ENCODE measurements at regions not wholly inside any gene's neighbourhood (a gene's known extent, or its start where the extent isn't known, plus 50 kb on each side); places are given as distances from the start of the nearest gene placed in this dataset.

GRCh38 chr21:36551321-36551720 is 71.4 kb upstream of the CLDN14 start:
- Histone ChIP-seq H3K79me2 (ENCODE audit: control insufficient read depth, low read length) (no peaks in the 10 kb centered on the region), H3K4me1 (ENCODE audit: control insufficient read depth, low read length) (no peaks in the 10 kb centered on the region), H3K27me3 (ENCODE audit: control insufficient read depth, low read length) (peaks cover under 1% of the 10 kb centered on the region; the same call in 1 of the 2 replicates), H3K4me3 (ENCODE audit: low read length) (no peak overlapping the region), H3K9me3 (ENCODE audit: control insufficient read depth, insufficient read depth, low read length) (no peaks in the 10 kb centered on the region), H3K4me2 (ENCODE audit: low read length) (no peak overlapping the region), H4K20me1 (ENCODE audit: control insufficient read depth, insufficient read depth, low read depth, low read length) (no peaks in the 10 kb centered on the region), H3K9me2 (replicated peaks; ENCODE audit: control insufficient read depth, low read length) (no peaks in the 10 kb centered on the region), H3F3A (ENCODE audit: control insufficient read depth, insufficient read depth) (no peaks in the 10 kb centered on the region), H3K27ac (ENCODE audit: low read depth, low read length) (no peak overlapping the region), H3K36me3 (ENCODE audit: control insufficient read depth, low read length) (no peaks in the 10 kb centered on the region)
- no peak for TF ChIP-seq EZH2phosphoT487 (IDR thresholded peaks at IDR 0.05; ENCODE audit: borderline replicate concordance, low read length)
- no peak for TF ChIP-seq CTCF (IDR thresholded peaks at IDR 0.05; ENCODE audit: low read depth, low read length, poor library complexity, severe bottlenecking)

- no peak overlapping the region for H3K4me2 ChIP-seq (ENCODE audit: low read length)
Observed at GRCh38 chr21:36551731-36552433, 72.0 kb upstream of the CLDN14 start.

GRCh38 chr21:36552434-36552785 is 72.5 kb upstream of the CLDN14 start:
- H3K79me2 ChIP-seq (ENCODE audit: control insufficient read depth, low read length), result no peaks in the 10 kb centered on the region
- no peak for TF ChIP-seq EZH2phosphoT487 (IDR thresholded peaks at IDR 0.05; ENCODE audit: borderline replicate concordance, low read length)
- no peak for TF ChIP-seq CTCF (IDR thresholded peaks at IDR 0.05; ENCODE audit: low read depth, low read length, poor library complexity, severe bottlenecking)
- no peaks in the 10 kb centered on the region for H3K4me1 ChIP-seq (ENCODE audit: control insufficient read depth, low read length)
- H4K20me1 ChIP-seq (ENCODE audit: control insufficient read depth, insufficient read depth, low read depth, low read length), result no peaks in the 10 kb centered on the region
- no peaks in the 10 kb centered on the region for H3K36me3 ChIP-seq (ENCODE audit: control insufficient read depth, low read length)
- H3K9me2 ChIP-seq (replicated peaks; ENCODE audit: control insufficient read depth, low read length), result no peaks in the 10 kb centered on the region
- H3K27ac ChIP-seq (ENCODE audit: low read depth, low read length), result no peak overlapping the region
- no peaks in the 10 kb centered on the region for H3F3A ChIP-seq (ENCODE audit: control insufficient read depth, insufficient read depth)
- no peaks in the 10 kb centered on the region for H3K27me3 ChIP-seq (ENCODE audit: control insufficient read depth, low read length)
- no peak overlapping the region for H3K4me3 ChIP-seq (ENCODE audit: low read length)
- no peak overlapping the region for H3K4me2 ChIP-seq (ENCODE audit: low read length)
- no peaks in the 10 kb centered on the region for H3K9me3 ChIP-seq (ENCODE audit: control insufficient read depth, insufficient read depth, low read length)

More at GRCh38 chr21:36551731-36552433, 72.0 kb upstream of the CLDN14 start:
- Histone ChIP-seq H3K27ac (ENCODE audit: low read depth, low read length) (no peak overlapping the region), H3K4me1 (ENCODE audit: control insufficient read depth, low read length) (no peaks in the 10 kb centered on the region), H3K79me2 (ENCODE audit: control insufficient read depth, low read length) (no peaks in the 10 kb centered on the region), H4K20me1 (ENCODE audit: control insufficient read depth, insufficient read depth, low read depth, low read length) (no peaks in the 10 kb centered on the region), H3K36me3 (ENCODE audit: control insufficient read depth, low read length) (no peaks in the 10 kb centered on the region), H3K27me3 (ENCODE audit: control insufficient read depth, low read length) (no peaks in the 10 kb centered on the region), H3F3A (ENCODE audit: control insufficient read depth, insufficient read depth) (no peaks in the 10 kb centered on the region), H3K9me2 (replicated peaks; ENCODE audit: control insufficient read depth, low read length) (no peaks in the 10 kb centered on the region), H3K9me3 (ENCODE audit: control insufficient read depth, insufficient read depth, low read length) (no peaks in the 10 kb centered on the region), H3K4me3 (ENCODE audit: low read length) (no peak overlapping the region)
- no peak for TF ChIP-seq EZH2phosphoT487 (IDR thresholded peaks at IDR 0.05; ENCODE audit: borderline replicate concordance, low read length)
- TF ChIP-seq CTCF (IDR thresholded peaks at IDR 0.05; ENCODE audit: low read depth, low read length, poor library complexity, severe bottlenecking), result no peak
